GM06990 (cell line): ENCODE measurements at regions not wholly inside any gene's neighbourhood (a gene's known extent, or its start where the extent isn't known, plus 50 kb on each side); places are given as distances from the start of the nearest gene placed in this dataset.

Experiments
- DNase-seq: peaks from one replicate; pipeline ENCODE4 v3.0.0-alpha.2; 2011; ENCODE audit not compliant: insufficient read length; ENCODE audit errors: extremely low read depth
- H3K27me3 ChIP-seq: replicated peaks from 2 replicates; pipeline ENCODE4 v1.6.0; 2011; ENCODE audit warnings: low read length; ENCODE audit not compliant: control insufficient read depth, insufficient read depth
- H3K36me3 ChIP-seq: 2 replicates; pipeline ENCODE4 v1.5.1; 2011; ENCODE audit warnings: low read length; ENCODE audit not compliant: control insufficient read depth, insufficient read depth
- H3K4me3 ChIP-seq: replicated peaks from 2 replicates; pipeline ENCODE4 v1.5.1; 2011; ENCODE audit warnings: low read depth, mild to moderate bottlenecking, control low read depth, low read length
- CTCF ChIP-seq: IDR thresholded peaks from 2 replicates; pipeline ENCODE4 v1.5.1; 2011; ENCODE audit warnings: low read length, control low read depth, mild to moderate bottlenecking, inconsistent platforms; ENCODE audit not compliant: insufficient read depth, poor library complexity, severe bottlenecking

GRCh38 chr3:189404797-189405484, 226.2 kb upstream of the TP63 start:
- Histone ChIP-seq H3K27me3 (no peaks in the 10 kb centered on the region), H3K36me3 (no peaks in the 10 kb centered on the region), H3K4me3 (no peak overlapping the region)
- DNase-seq: peak; percentile 48
- TF ChIP-seq CTCF: no peak

- no peak for DNase-seq
- Histone ChIP-seq H3K27me3 (no peaks in the 10 kb centered on the region), H3K36me3 (no peaks in the 10 kb centered on the region), H3K4me3 (no peak overlapping the region)
- no peak for TF ChIP-seq CTCF
Observed at GRCh38 chr3:189406148-189406547, 225.0 kb upstream of the TP63 start.

GRCh38 chr3:189410522-189410921, 220.7 kb upstream of the TP63 start:
- no peak for DNase-seq
- TF ChIP-seq CTCF: no peak
- no peaks in the 10 kb centered on the region for H3K36me3 ChIP-seq
- no peak overlapping the region for H3K4me3 ChIP-seq
- H3K27me3 ChIP-seq: no peaks in the 10 kb centered on the region

- Histone ChIP-seq H3K27me3 (no peaks in the 10 kb centered on the region), H3K4me3 (no peak overlapping the region), H3K36me3 (no peaks in the 10 kb centered on the region)
- TF ChIP-seq CTCF: no peak
- DNase-seq: no peak
Observed at GRCh38 chr3:189419038-189419437, 212.2 kb upstream of the TP63 start.

- no peaks in the 10 kb centered on the region for H3K36me3 ChIP-seq
- DNase-seq: no peak
- no peaks in the 10 kb centered on the region for H3K27me3 ChIP-seq
- H3K4me3 ChIP-seq: no peak overlapping the region
- TF ChIP-seq CTCF: no peak
Observed at GRCh38 chr3:189419683-189420082, 211.5 kb upstream of the TP63 start.

GRCh38 chr3:189424922-189425321, 206.3 kb upstream of the TP63 start:
- no peak for DNase-seq
- H3K4me3 ChIP-seq: no peak overlapping the region
- no peak for TF ChIP-seq CTCF
- H3K36me3 ChIP-seq: no peaks in the 10 kb centered on the region
- H3K27me3 ChIP-seq: no peaks in the 10 kb centered on the region
